ENCODE measurements at regions not wholly inside any gene's neighbourhood (a gene's known extent, or its start where the extent isn't known, plus 50 kb on each side); places are given as distances from the start of the nearest gene placed in this dataset.

GRCh38 chr16:54489225-54490111 is 202.9 kb upstream of the IRX3 start:
- DNase-seq (ENCODE audit: low spot score): no peak
- no peak for FAIRE-seq

DNA sequence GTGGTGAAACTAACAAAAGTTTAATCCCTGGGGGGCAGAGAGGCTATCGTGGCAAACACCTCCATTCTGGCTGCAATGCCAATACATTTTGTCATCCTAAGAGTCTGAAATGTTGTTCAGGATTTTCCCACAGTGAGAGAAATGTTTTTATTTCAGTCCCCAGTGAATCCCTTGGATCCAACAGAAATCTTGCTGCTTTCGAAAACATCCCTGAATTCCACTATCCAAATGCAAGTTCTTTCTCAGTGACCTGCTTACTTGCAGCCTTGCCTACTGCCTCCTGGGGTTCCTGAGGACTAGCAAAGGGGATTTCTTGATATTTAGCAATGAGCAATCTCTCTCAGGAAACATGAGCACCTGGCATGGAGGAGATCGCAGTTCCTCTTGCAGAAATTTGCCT is 202.1 kb upstream of the IRX3 start:
- FAIRE-seq (no peak), DNase-seq (ENCODE audit: low spot score) (no peak)

GRCh38 chr16:54487933-54488332 is 201.3 kb upstream of the IRX3 start:
- FAIRE-seq: no peak
- no peak for DNase-seq (ENCODE audit: low spot score)

DNA sequence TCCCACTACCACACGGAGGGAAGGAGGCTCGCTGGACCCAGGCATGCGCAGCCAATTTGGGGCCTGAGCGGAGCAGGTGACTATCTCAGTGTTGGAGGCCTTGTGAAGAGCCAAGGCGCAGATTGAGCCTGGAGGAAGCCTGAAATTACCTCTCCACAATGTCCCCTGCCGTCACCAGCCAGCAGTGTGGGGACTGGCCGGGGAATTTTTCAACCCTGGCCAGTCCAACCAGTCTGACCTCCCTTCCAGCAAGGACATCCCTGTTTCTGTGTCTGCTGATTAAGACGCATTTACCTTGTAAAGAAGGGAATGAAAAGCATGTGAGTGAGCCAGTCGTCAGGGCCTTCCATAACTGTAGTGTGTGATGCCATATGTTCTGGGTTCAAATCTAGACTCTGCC is 198.1 kb upstream of the IRX3 start:
- FAIRE-seq: no peak
- DNase-seq (ENCODE audit: low spot score): no peak

DNA sequence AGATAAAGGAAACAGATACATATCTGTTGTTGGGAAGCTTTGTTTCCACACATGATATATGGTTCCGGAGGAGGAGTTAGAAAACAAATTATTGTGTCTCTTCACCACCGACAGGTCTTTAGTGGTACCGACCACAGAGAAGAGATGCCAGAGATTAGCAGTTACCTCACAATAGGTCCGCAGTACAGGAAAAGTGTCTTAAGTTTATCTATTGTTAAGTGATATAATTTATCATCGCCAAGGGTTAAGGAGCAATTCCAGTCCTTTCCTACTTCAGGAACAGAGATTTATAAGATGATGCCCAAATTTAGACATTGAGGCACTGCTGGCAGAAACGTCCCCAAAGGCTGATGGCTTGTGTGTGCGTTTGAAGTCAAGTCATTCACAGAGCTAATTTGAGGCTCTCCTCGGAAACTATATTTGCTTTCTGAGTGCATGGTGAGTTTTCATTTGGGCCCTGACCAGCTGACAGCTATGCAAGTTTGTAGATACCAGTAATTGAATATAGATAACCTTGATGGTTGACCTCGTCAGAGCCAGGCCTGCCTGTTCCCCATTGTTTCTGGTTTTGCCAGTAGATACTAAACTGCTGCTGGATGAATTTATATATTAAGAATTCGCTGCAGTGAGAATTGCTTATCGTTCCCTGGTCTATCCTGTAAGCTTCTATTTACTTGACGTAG is 196.4 kb upstream of the IRX3 start:
- FAIRE-seq: no peak
- DNase-seq (ENCODE audit: low spot score): no peak

GRCh38 chr16:54480429-54480828 is 193.8 kb upstream of the IRX3 start:
- DNase-seq (ENCODE audit: low spot score): no peak
- no peak for FAIRE-seq

DNA sequence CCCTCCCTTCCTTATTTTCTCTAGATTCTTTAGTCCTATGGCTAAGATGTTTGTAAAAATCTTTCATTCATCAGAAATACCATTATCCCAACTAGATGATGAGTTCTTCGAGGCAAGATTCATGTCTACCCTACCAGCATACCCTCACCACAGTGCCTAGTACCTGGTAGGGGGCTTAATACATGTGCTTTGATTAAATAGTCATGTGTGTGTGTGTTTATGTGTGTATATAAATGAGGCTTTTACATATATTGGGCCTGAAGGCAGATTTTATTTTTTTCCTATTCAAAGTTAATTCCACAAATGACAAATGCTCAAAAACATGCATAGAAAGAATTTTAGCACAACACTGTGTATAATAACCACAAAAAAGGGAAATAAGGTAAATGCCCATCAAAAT is 193.0 kb upstream of the IRX3 start:
- FAIRE-seq (no peak), DNase-seq (ENCODE audit: low spot score) (no peak)

GRCh38 chr16:54477714-54478113 is 191.1 kb upstream of the IRX3 start:
- FAIRE-seq: no peak
- no peak for DNase-seq (ENCODE audit: low spot score)

DNA sequence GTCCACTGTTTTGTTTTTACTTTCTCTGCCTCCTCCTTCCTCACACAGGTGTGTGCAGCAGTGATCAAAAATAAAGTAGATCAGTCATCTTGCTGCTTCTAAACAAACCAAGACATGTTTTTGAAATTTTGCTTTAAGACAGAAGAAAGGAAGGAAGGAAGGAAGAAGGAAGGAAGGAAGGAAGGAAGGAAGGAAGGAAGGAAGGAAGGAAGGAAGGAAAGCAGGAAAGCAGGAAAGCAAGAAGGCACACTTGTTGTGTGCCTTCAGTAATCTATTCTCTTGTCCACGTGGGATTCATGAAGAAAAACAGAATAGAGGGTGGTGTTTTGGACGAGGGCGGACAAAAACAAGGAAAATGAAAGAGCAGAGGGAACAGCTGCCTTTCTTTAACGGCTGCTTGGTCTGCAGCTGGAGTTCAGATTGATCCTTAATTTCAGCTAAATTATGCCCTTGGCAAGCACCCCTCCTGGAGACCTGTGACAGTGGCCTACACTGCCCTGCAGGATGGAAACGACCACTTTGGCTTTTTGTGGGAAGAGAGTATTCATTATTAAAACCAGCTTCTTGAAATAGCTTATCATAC is 188.5 kb upstream of the IRX3 start:
- DNase-seq (ENCODE audit: low spot score) (no peak), FAIRE-seq (no peak)

DNA sequence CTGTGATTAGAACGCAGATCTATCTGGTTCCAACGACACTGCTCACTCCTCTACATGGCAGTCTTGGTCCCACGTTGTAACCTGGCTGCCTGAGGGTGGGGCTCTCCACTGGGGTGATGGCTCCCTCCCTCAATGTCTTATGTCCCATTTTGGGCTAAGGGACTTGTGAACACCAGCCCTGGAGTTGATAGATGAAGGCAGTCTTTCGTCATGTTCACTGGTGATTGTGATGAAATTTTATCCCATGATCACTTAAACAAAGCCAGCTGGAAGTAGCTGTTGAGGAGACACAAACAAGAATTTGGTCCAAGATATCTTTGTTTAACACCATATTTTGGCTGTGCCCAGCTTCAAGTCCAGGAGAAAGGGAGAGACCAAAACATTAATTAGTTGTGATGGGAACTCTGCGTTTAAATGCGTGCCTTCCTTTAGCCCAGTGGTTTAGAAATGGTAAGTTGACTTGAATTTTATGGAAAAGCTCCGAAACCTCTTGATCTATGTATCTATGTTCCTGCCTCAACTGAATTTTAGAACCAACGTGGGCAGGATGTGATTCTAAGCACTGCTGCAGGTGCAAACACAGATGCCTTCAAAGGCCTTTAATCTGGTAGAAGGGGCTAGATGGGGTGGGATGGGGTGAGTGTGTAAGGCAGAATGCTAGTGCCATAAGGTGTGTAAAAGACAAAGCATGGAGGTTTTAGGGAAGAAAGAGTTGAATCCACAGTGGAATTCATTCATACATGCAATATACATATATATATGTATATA is 186.8 kb upstream of the IRX3 start:
- no peak for FAIRE-seq
- no peak for DNase-seq (ENCODE audit: low spot score)

DNA sequence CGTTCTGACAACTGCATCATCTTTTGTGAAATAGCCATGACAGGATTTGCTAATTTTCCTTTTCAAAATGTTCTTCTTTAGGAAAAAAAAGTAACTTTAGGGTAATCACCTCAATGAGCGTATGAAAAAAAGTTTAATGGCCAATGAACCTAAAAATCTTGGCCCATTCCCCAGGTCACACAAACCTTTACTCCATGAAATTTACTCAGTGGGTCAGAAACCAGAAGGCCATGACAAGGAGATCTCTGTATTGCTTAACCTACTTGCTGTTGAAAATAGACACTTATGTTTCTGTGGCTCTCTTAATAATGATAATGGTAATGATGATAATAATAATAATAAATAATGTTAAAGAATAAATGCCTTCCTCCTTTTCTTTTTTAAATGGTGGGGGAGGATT is 180.8 kb upstream of the IRX3 start:
- no peak for DNase-seq (ENCODE audit: low spot score)

DNA sequence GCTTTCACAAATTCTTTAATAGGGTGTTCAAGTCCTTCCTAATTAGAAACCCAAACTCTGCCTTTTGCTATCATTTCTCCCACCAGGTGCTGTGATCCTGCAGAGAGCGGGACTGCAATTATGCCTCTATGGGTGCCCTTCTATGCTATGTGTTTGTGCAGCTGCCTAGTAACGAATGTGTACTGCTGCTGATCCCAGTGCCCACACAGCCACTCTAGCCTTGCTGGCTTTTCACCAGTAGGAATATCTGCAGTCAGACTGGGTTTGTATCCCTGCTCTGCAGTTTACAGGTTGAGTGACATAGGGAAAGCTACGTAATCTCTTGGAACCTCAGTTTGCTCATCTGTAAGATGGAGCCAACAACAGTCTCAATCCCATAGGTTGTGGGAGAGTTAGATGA is 179.6 kb upstream of the IRX3 start:
- DNase-seq (ENCODE audit: low spot score) (no peak), FAIRE-seq (no peak)

More for the DNA sequence above, 180.8 kb upstream of the IRX3 start:
- no peak for FAIRE-seq

DNA sequence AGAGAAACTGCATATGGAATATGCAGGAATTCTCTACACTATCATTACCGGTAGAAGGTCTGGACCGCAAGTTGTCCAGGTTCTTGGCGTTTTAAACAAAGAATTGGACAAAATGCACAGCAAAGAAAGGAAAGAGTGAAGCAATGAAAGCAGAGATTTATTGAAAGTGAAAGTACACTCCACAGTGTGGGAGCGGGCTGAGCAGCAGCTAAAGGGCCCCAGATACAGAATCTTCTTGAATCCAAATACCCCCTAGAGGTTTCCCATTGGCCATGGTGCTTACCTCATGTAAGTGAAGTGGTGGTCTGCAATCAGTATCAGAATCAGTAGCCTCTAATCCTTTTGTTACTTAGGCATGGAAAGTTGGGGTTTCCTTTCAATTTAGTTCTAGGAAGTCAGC is 178.5 kb upstream of the IRX3 start:
- FAIRE-seq (no peak), DNase-seq (ENCODE audit: low spot score) (no peak)

GRCh38 chr16:54462771-54463170 is 176.2 kb upstream of the IRX3 start:
- DNase-seq (ENCODE audit: low spot score) (no peak), FAIRE-seq (no peak)

GRCh38 chr16:54462151-54462651 is 175.6 kb upstream of the IRX3 start:
- FAIRE-seq (no peak), DNase-seq (ENCODE audit: low spot score) (no peak)

- FAIRE-seq: no peak
Observed at GRCh38 chr16:54460263-54460860, 173.8 kb upstream of the IRX3 start.

DNA sequence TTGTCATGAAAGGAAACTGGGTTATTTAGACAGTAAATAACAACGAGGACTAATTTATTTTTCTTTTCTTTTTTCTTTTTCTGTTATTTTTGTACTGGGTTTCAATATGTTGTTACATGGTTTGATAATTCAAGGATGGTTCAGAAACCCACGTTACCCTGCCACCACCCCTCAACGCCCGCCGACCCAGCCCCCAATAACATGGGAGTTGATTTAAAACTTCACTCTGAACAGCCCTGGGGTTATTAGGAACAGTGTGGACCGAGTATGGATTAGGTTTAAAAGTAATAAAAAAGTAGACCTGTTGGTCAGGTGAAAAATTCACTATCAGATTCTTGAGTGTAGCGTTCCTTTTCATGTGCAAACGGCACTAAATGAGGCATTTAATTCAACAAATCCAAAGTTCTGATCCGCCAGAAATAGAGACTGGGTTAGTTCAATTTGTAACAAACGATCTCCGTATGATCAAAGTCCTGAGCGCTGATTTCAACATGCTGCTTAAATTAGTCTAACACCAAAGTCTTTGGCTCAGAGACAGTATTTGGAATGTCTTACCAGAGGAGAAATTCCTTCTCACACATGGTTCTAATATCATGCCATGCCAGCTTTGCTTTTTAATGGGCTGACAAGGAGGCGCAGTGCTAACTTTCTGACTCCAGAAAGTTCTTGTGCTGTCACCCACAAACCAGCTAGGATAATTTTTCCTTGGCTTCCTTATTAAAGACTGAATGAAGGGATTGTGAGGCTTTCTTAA is 173.1 kb upstream of the IRX3 start:
- no peak for DNase-seq (ENCODE audit: low spot score)
- no peak for FAIRE-seq

More at GRCh38 chr16:54460263-54460860, 173.8 kb upstream of the IRX3 start:
- DNase-seq (ENCODE audit: low spot score): no peak

DNA sequence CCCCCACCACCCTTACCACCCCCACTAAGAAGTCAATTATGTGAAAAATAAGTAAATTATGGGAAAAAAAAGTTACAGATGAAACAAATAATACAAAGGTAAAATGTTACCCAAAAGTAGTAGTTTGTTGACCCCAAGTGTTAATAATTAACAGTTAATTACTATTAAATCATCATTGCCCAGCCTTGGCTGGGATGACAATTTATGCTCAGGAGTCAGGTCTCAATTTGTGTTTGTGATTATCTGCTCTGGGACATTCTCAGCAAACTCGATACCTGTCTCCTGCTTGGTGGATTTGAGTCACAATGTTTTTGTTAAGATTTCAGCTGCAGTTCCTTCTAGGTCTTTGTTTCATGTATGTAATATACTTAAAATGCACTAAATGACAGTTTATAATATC is 172.3 kb upstream of the IRX3 start:
- no peak for FAIRE-seq
- no peak for DNase-seq (ENCODE audit: low spot score)

GRCh38 chr16:54456291-54456690 is 169.7 kb upstream of the IRX3 start:
- FAIRE-seq: no peak
- no peak for DNase-seq (ENCODE audit: low spot score)

- FAIRE-seq: no peak
- DNase-seq (ENCODE audit: low spot score): no peak
Observed at GRCh38 chr16:54455030-54455725, 168.6 kb upstream of the IRX3 start.
